ENCODE measurements at regions not wholly inside any gene's neighbourhood (a gene's known extent, or its start where the extent isn't known, plus 50 kb on each side); places are given as distances from the start of the nearest gene placed in this dataset.

DNA sequence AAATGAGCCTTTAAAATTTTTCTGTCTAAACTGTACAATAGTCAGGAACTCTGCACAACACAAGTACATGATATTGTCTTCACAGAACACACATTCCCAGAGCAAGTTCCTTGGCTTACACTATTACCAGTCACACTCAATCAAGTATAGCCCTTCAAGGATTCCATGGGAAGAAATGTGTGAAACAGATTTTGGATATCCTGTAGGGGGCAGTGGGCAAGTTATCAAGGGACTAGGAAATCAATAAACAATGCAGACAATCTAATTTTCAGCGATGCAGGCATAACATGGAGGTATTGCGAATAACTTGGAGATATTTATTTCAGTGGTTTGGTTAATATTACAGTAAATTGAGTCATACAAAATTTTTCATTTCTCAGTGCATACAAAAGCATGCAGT, 1171.5 kb upstream of the NUDT12 start:
- TF ChIP-seq SIN3A (IDR thresholded peaks at IDR 0.05; ENCODE audit: borderline replicate concordance, insufficient read depth, low read length) (no peak), POLR2AphosphoS5 (IDR thresholded peaks at IDR 0.05; ENCODE audit: low read depth, low read length) (no peak), TAF1 (IDR thresholded peaks at IDR 0.05; ENCODE audit: borderline replicate concordance, insufficient read depth, low read length) (no peak), FOXP2 (optimal IDR thresholded peaks at IDR 0.05; ENCODE audit: borderline replicate concordance, extremely low read depth, extremely low read length, insufficient read depth) (no peak)
- TF ChIP-seq, protein P1, sequence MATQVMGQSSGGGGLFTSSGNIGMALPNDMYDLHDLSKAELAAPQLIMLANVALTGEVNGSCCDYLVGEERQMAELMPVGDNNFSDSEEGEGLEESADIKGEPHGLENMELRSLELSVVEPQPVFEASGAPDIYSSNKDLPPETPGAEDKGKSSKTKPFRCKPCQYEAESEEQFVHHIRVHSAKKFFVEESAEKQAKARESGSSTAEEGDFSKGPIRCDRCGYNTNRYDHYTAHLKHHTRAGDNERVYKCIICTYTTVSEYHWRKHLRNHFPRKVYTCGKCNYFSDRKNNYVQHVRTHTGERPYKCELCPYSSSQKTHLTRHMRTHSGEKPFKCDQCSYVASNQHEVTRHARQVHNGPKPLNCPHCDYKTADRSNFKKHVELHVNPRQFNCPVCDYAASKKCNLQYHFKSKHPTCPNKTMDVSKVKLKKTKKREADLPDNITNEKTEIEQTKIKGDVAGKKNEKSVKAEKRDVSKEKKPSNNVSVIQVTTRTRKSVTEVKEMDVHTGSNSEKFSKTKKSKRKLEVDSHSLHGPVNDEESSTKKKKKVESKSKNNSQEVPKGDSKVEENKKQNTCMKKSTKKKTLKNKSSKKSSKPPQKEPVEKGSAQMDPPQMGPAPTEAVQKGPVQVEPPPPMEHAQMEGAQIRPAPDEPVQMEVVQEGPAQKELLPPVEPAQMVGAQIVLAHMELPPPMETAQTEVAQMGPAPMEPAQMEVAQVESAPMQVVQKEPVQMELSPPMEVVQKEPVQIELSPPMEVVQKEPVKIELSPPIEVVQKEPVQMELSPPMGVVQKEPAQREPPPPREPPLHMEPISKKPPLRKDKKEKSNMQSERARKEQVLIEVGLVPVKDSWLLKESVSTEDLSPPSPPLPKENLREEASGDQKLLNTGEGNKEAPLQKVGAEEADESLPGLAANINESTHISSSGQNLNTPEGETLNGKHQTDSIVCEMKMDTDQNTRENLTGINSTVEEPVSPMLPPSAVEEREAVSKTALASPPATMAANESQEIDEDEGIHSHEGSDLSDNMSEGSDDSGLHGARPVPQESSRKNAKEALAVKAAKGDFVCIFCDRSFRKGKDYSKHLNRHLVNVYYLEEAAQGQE (IDR thresholded peaks at IDR 0.05; ENCODE audit: insufficient read depth in 1 of 2, low read depth in 2 of 2, low read length in 2 of 2), result no peak

DNA sequence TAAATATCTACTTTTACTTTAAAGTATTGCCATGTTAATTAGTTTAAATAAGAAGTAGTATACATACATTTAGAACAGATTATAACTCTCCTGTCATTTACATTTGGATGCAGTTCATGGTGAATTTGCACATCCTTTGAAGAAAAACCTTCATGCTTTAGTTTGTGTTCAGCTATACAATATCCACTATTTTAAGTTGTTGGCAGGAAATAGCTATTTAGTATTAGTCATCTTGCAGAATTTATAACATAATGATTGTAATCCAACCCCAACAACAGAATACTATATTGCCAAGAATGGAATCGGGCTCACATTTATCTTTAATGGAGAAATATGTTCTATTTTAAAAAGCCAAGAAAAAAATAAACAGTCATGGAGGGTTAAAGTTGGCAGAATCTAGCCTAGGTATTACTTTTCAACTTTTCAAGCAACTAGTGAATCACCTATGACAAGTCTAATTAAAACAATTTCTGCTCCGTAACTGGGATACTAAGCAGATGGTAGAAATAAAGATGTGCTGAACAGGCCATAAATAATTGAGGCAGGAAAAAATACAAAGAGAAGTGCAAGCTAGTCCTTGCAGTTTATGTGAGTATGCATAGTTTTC, 1170.6 kb upstream of the NUDT12 start:
- no peak for TF ChIP-seq FOXP2 (optimal IDR thresholded peaks at IDR 0.05; ENCODE audit: borderline replicate concordance, extremely low read depth, extremely low read length, insufficient read depth)

DNA sequence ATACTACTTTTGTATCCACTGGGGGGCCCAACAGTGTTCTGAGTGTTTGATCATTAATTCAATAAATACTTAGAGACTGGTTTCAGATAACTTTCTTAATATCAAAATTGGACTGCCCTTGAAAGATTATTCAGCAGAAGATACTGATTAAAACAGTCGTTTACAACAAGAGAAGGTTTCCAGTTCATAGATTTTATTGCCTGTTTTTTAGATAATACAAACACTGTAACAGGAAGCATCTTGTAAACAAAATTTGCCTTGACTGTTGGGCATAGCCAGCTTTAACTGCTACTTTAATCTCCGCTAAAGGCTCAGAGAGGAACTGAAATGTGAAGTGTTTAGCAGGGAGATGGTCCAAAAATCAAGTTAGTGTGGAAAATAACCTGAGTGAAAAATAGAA, 1168.7 kb upstream of the NUDT12 start:
- no peak for TF ChIP-seq TAF1 (IDR thresholded peaks at IDR 0.05; ENCODE audit: borderline replicate concordance, insufficient read depth, low read length)
- TF ChIP-seq SIN3A (IDR thresholded peaks at IDR 0.05; ENCODE audit: borderline replicate concordance, insufficient read depth, low read length), result no peak
- no peak for TF ChIP-seq POLR2AphosphoS5 (IDR thresholded peaks at IDR 0.05; ENCODE audit: low read depth, low read length)
- TF ChIP-seq, protein P1 (IDR thresholded peaks at IDR 0.05; ENCODE audit: insufficient read depth in 1 of 2, low read depth in 2 of 2, low read length in 2 of 2), result no peak
- TF ChIP-seq FOXP2 (optimal IDR thresholded peaks at IDR 0.05; ENCODE audit: borderline replicate concordance, extremely low read depth, extremely low read length, insufficient read depth), result no peak

DNA sequence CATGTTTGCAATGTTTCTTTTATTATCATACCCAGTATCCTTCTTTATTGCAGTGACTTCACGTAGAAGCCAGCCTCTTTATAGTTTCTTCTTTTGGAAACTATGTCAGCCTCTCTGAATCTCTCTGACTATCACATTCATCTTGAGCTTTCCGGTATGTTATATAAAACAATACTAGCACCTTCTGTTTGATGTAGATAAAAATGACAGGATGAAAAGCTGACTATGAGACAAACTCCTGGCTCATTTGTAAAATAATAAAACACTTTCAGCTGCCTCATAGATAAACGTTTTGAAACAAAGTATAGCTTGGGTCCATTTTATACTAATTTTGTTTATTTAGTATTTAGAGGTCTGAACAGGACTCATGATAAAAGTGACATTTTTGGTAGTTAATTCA, 1145.4 kb upstream of the NUDT12 start:
- TF ChIP-seq, protein P1 (IDR thresholded peaks at IDR 0.05; ENCODE audit: insufficient read depth in 1 of 2, low read depth in 2 of 2, low read length in 2 of 2), result no peak
- TF ChIP-seq SIN3A (IDR thresholded peaks at IDR 0.05; ENCODE audit: borderline replicate concordance, insufficient read depth, low read length), result no peak
- no peak for TF ChIP-seq TAF1 (IDR thresholded peaks at IDR 0.05; ENCODE audit: borderline replicate concordance, insufficient read depth, low read length)
- no peak for TF ChIP-seq FOXP2 (optimal IDR thresholded peaks at IDR 0.05; ENCODE audit: borderline replicate concordance, extremely low read depth, extremely low read length, insufficient read depth)
- no peak for TF ChIP-seq POLR2AphosphoS5 (IDR thresholded peaks at IDR 0.05; ENCODE audit: low read depth, low read length)

DNA sequence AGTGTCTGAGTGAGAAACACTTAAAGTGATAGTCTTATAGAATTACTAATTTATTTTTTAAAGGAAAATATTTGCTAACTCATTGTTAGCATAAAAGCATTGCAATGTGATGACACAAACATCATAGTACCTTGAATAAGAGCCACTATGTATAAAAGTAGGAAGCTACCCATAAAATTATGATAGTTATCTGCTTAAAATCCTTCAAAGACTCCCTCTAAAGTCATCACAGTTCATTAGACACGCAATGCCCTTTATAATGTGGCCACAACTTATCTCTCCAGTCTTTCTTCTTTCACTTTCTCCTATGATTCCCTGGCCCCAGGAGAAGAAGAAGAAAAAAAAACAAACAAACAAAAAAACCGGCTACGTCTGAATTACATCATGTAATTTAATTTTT, 1144.0 kb upstream of the NUDT12 start:
- TF ChIP-seq SIN3A (IDR thresholded peaks at IDR 0.05; ENCODE audit: borderline replicate concordance, insufficient read depth, low read length) (no peak), POLR2AphosphoS5 (IDR thresholded peaks at IDR 0.05; ENCODE audit: low read depth, low read length) (no peak), TAF1 (IDR thresholded peaks at IDR 0.05; ENCODE audit: borderline replicate concordance, insufficient read depth, low read length) (no peak)

DNA sequence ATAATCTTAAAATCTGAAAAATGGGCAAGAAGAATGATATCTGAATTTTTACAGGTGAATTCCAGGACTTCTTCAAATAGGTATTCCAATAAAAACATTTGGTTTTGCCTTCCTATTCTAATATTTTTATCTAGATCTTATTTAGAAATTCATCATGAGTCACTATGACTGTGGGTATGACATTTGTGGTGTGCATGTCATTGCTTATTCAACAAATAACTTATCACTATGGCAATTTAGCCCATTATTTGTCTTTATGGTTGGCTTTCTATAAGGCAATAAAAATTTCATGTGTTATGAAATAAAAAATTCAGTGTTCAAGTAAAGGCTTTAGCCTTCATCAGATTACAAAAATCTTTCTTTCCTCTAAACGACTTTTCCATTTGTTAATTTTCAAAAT, 1139.6 kb upstream of the NUDT12 start:
- no peak for TF ChIP-seq FOXP2 (optimal IDR thresholded peaks at IDR 0.05; ENCODE audit: borderline replicate concordance, extremely low read depth, extremely low read length, insufficient read depth)
- no peak for TF ChIP-seq TAF1 (IDR thresholded peaks at IDR 0.05; ENCODE audit: borderline replicate concordance, insufficient read depth, low read length)
- no peak for TF ChIP-seq POLR2AphosphoS5 (IDR thresholded peaks at IDR 0.05; ENCODE audit: low read depth, low read length)
- no peak for TF ChIP-seq SIN3A (IDR thresholded peaks at IDR 0.05; ENCODE audit: borderline replicate concordance, insufficient read depth, low read length)
- TF ChIP-seq, protein P1 (IDR thresholded peaks at IDR 0.05; ENCODE audit: insufficient read depth in 1 of 2, low read depth in 2 of 2, low read length in 2 of 2), result no peak

All from PFSK-1 (cell line).